ENCODE measurements at regions not wholly inside any gene's neighbourhood (a gene's known extent, or its start where the extent isn't known, plus 50 kb on each side); places are given as distances from the start of the nearest gene placed in this dataset.

- TF ChIP-seq CTCF (conservative IDR thresholded peaks at IDR 0.05; ENCODE audit: low read depth in 2 of 2) (no peak), ETS1 (IDR thresholded peaks at IDR 0.05) (no peak)
Observed at GRCh38 chr6:6969761-6970223, 138.0 kb upstream of the RREB1 start (continued).

- Histone ChIP-seq H4K20me1 (replicated peaks; ENCODE audit: insufficient read depth) (no peaks in the 10 kb centered on the region), H3K9me2 (ENCODE audit: insufficient read depth) (no peaks in the 10 kb centered on the region), H3K4me1 (ENCODE audit: insufficient read depth) (no peaks in the 10 kb centered on the region), H3K27me3 (ENCODE audit: insufficient read depth) (no peaks in the 10 kb centered on the region), H3K4me2 (no peak overlapping the region), H3K4me3 (no peak overlapping the region), H2AFZ (no peak overlapping the region), H3K27ac (ENCODE audit: low read depth) (no peak overlapping the region), H3K36me3 (ENCODE audit: insufficient read depth) (no peaks in the 10 kb centered on the region), H3F3A (replicated peaks; ENCODE audit: low read depth) (no peaks in the 10 kb centered on the region), H3K79me2 (replicated peaks; ENCODE audit: insufficient read depth) (no peaks in the 10 kb centered on the region)
- Mint-ChIP-seq H3K9me3 (no peaks in the 10 kb centered on the region), H3K4me1 (no peaks in the 10 kb centered on the region; the same call in 2 of the 3 replicates), H3K27me3 (ENCODE audit: insufficient read depth, low read depth, poor library complexity) (peaks cover 4% of the 10 kb centered on the region), H3K4me3 (no peak overlapping the region), H3K27ac (no peak overlapping the region), H3K36me3 (ENCODE audit: low read depth) (no peaks in the 10 kb centered on the region)
- TF ChIP-seq STAT1 (IDR thresholded peaks at IDR 0.05; ENCODE audit: unreplicated experiment) (no peak), ZNF331 (CRISPR knock-in tag; IDR thresholded peaks at IDR 0.05; ENCODE audit: low read depth) (no peak), NANOG (IDR thresholded peaks at IDR 0.05; ENCODE audit: borderline replicate concordance) (no peak), EZH2phosphoT487 (IDR thresholded peaks at IDR 0.05; ENCODE audit: unreplicated experiment) (no peak), JUNB (IDR thresholded peaks at IDR 0.05; ENCODE audit: unreplicated experiment) (no peak), EZH2 (IDR thresholded peaks at IDR 0.05; ENCODE audit: low read depth, unreplicated experiment) (no peak), CREB1 (CRISPR knock-in tag; IDR thresholded peaks at IDR 0.05; ENCODE audit: low read depth) (no peak), CTCF (conservative IDR thresholded peaks at IDR 0.05; ENCODE audit: low read depth in 2 of 2) (no peak), ZNF462 (CRISPR knock-in tag; IDR thresholded peaks at IDR 0.05) (no peak)
- ATAC-seq (no peak), DNase-seq (ENCODE audit: low spot score) (no peak)
Observed at GRCh38 chr6:6970851-6971250, 136.9 kb upstream of the RREB1 start.
